ENCODE measurements at regions not wholly inside any gene's neighbourhood (a gene's known extent, or its start where the extent isn't known, plus 50 kb on each side); places are given as distances from the start of the nearest gene placed in this dataset.

- Histone ChIP-seq H3K27ac (ENCODE audit: low read depth in 1 of 2, low read length in 2 of 2) (no peak overlapping the region), H3K27me3 (ENCODE audit: control insufficient read depth in 4 of 4, insufficient read depth in 4 of 4, low read length in 3 of 4) (peaks cover 0 to 2% (median 0%) of the 10 kb centered on the region in 4 donors), H3K9ac (ENCODE audit: low read depth in 1 of 2, low read length in 2 of 2) (no peak overlapping the region), H3K4me3 (ENCODE audit: low read depth in 1 of 3, low read length in 3 of 3) (no peak overlapping the region), H3K4me1 (ENCODE audit: control insufficient read depth in 4 of 4, insufficient read depth in 4 of 4, low read length in 3 of 4) (peaks cover 0 to 8% (median 4%) of the 10 kb centered on the region in 4 donors), H3K9me3 (ENCODE audit: control insufficient read depth in 4 of 4, low read length in 3 of 4) (peaks cover 0 to 4% (median 1%) of the 10 kb centered on the region in 4 donors), H3K36me3 (ENCODE audit: control insufficient read depth in 4 of 4, insufficient read depth in 3 of 4, low read depth in 1 of 4, low read length in 3 of 4) (no peaks in the 10 kb centered on the region)
- TF ChIP-seq FOXA2 (IDR thresholded peaks at IDR 0.05) = no peak
- no peak for DNase-seq (ENCODE audit: low spot score)
- WGBS = 80% methylated on average over 2 of the region's 2 CpGs
These were observed 204.2 kb upstream of the ISX start for GRCh38 chr22:34861787-34862186.

GRCh38 chr22:34866081-34866480, 199.9 kb upstream of the ISX start:
- H3K27ac ChIP-seq (ENCODE audit: low read depth in 1 of 2, low read length in 2 of 2) = no peak overlapping the region
- no peaks in the 10 kb centered on the region for H3K36me3 ChIP-seq (ENCODE audit: control insufficient read depth in 4 of 4, insufficient read depth in 3 of 4, low read depth in 1 of 4, low read length in 3 of 4)
- H3K9ac ChIP-seq (ENCODE audit: low read depth in 1 of 2, low read length in 2 of 2) = no peak overlapping the region
- H3K4me3 ChIP-seq (ENCODE audit: low read depth in 1 of 3, low read length in 3 of 3) = no peak overlapping the region
- no peak for DNase-seq (ENCODE audit: low spot score)
- no peak for TF ChIP-seq ZBTB33 (IDR thresholded peaks at IDR 0.05)
- TF ChIP-seq EGR1 (IDR thresholded peaks at IDR 0.05; ENCODE audit: low read depth in 2 of 2) = no peak
- no peak for TF ChIP-seq TAF1 (conservative IDR thresholded peaks at IDR 0.05)
- TF ChIP-seq ATF3 (IDR thresholded peaks at IDR 0.05) = no peak
- no peak for TF ChIP-seq FOXA1 (IDR thresholded peaks at IDR 0.05)
- TF ChIP-seq GABPA (IDR thresholded peaks at IDR 0.05 in 1 of 2, conservative IDR thresholded peaks at IDR 0.05 in 1 of 2) = no peak
- TF ChIP-seq SP1 (IDR thresholded peaks at IDR 0.05) = no peak
- TF ChIP-seq RXRA (IDR thresholded peaks at IDR 0.05) = no peak
- no peak for TF ChIP-seq REST (IDR thresholded peaks at IDR 0.05)
- TF ChIP-seq NR2F2 (IDR thresholded peaks at IDR 0.05) = no peak
- TF ChIP-seq HNF4A (conservative IDR thresholded peaks at IDR 0.05) = no peak
- TF ChIP-seq FOXA2 (IDR thresholded peaks at IDR 0.05) = no peak
- no peak for TF ChIP-seq RAD21 (IDR thresholded peaks at IDR 0.05)
- no peak for TF ChIP-seq HNF4G (IDR thresholded peaks at IDR 0.05)
- 66% methylated on average over 4 of the region's 4 CpGs for WGBS
- H3K9me3 ChIP-seq (ENCODE audit: control insufficient read depth in 4 of 4, low read length in 3 of 4) = peaks cover 0 to 2% (median 0%) of the 10 kb centered on the region in 4 donors
- H3K27me3 ChIP-seq (ENCODE audit: control insufficient read depth in 4 of 4, insufficient read depth in 4 of 4, low read length in 3 of 4) = peaks cover 0 to 2% (median under 1%) of the 10 kb centered on the region in 4 donors
- H3K4me1 ChIP-seq (ENCODE audit: control insufficient read depth in 4 of 4, insufficient read depth in 4 of 4, low read length in 3 of 4) = no peaks in the 10 kb centered on the region
